HL-60 (cell line): ENCODE measurements at regions not wholly inside any gene's neighbourhood (a gene's known extent, or its start where the extent isn't known, plus 50 kb on each side); places are given as distances from the start of the nearest gene placed in this dataset.

Experiments
- CTCF ChIP-seq: IDR thresholded peaks from one replicate; pipeline ENCODE4 v1.5.1; 2011; ENCODE audit warnings: low read length, control low read depth, inconsistent platforms; ENCODE audit not compliant: insufficient read depth
- POLR2AphosphoS5 ChIP-seq: IDR thresholded peaks from 2 replicates; pipeline ENCODE4 v1.6.1; 2012; ENCODE audit warnings: low read depth

- TF ChIP-seq CTCF (no peak), POLR2AphosphoS5 (no peak)
Observed at GRCh38 chr18:11284811-11285210, 135.4 kb upstream of the PIEZO2 start.
